ENCODE measurements at regions not wholly inside any gene's neighbourhood (a gene's known extent, or its start where the extent isn't known, plus 50 kb on each side); places are given as distances from the start of the nearest gene placed in this dataset.

- H3K4me3 ChIP-seq (replicated peaks; ENCODE audit: insufficient read depth, low read length) = no peak overlapping the region
- no peak for DNase-seq (ENCODE audit: low read depth in 1 of 2, low spot score in 1 of 2)
- TF ChIP-seq, protein P1, sequence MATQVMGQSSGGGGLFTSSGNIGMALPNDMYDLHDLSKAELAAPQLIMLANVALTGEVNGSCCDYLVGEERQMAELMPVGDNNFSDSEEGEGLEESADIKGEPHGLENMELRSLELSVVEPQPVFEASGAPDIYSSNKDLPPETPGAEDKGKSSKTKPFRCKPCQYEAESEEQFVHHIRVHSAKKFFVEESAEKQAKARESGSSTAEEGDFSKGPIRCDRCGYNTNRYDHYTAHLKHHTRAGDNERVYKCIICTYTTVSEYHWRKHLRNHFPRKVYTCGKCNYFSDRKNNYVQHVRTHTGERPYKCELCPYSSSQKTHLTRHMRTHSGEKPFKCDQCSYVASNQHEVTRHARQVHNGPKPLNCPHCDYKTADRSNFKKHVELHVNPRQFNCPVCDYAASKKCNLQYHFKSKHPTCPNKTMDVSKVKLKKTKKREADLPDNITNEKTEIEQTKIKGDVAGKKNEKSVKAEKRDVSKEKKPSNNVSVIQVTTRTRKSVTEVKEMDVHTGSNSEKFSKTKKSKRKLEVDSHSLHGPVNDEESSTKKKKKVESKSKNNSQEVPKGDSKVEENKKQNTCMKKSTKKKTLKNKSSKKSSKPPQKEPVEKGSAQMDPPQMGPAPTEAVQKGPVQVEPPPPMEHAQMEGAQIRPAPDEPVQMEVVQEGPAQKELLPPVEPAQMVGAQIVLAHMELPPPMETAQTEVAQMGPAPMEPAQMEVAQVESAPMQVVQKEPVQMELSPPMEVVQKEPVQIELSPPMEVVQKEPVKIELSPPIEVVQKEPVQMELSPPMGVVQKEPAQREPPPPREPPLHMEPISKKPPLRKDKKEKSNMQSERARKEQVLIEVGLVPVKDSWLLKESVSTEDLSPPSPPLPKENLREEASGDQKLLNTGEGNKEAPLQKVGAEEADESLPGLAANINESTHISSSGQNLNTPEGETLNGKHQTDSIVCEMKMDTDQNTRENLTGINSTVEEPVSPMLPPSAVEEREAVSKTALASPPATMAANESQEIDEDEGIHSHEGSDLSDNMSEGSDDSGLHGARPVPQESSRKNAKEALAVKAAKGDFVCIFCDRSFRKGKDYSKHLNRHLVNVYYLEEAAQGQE (IDR thresholded peaks at IDR 0.05; ENCODE audit: insufficient replicate concordance, low read depth) = no peak
- TF ChIP-seq SPI1 (IDR thresholded peaks at IDR 0.05; ENCODE audit: borderline replicate concordance, low read depth) (no peak), GABPA (IDR thresholded peaks at IDR 0.05; ENCODE audit: low read depth) (no peak), POLR2AphosphoS5 (IDR thresholded peaks at IDR 0.05; ENCODE audit: low read depth) (no peak), CTCF (IDR thresholded peaks at IDR 0.05; ENCODE audit: insufficient read depth, low read length) (no peak)
- H3K27ac ChIP-seq (replicated peaks) = no peak overlapping the region
- no peaks in the 10 kb centered on the region for H3K27me3 ChIP-seq (ENCODE audit: insufficient read depth, poor library complexity, severe bottlenecking)
Measured at GRCh38 chr6:113169484-113169883, 687.7 kb upstream of the MARCKS start.

DNA sequence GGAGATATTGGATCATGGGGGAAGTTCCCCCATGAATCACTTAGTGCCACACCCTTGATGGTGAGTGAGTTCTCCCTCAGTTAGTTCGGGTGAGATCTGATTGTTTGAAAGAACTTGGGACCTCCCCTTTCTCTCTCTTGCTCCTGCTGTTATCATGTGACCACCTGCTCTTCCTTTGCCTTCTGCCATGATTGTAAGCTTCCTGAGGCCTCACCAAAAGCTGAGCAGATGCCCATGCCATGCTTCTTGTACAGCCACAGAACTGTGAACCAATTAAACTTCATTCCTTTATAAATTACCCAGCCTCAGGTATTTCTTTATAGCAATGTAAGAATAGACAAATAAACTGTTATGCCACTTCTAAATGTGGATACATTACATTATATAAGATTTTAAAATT lies 686.7 kb upstream of the MARCKS start:
- Histone ChIP-seq H3K27me3 (ENCODE audit: insufficient read depth, poor library complexity, severe bottlenecking) (no peaks in the 10 kb centered on the region), H3K4me3 (replicated peaks; ENCODE audit: insufficient read depth, low read length) (no peak overlapping the region), H3K27ac (replicated peaks) (no peak overlapping the region)
- TF ChIP-seq GABPA (IDR thresholded peaks at IDR 0.05; ENCODE audit: low read depth) (no peak), SPI1 (IDR thresholded peaks at IDR 0.05; ENCODE audit: borderline replicate concordance, low read depth) (no peak), CTCF (IDR thresholded peaks at IDR 0.05; ENCODE audit: insufficient read depth, low read length) (no peak), POLR2AphosphoS5 (IDR thresholded peaks at IDR 0.05; ENCODE audit: low read depth) (no peak)
- TF ChIP-seq, protein P1 (IDR thresholded peaks at IDR 0.05; ENCODE audit: insufficient replicate concordance, low read depth) = no peak
- DNase-seq (ENCODE audit: low read depth in 1 of 2, low spot score in 1 of 2) = no peak

DNA sequence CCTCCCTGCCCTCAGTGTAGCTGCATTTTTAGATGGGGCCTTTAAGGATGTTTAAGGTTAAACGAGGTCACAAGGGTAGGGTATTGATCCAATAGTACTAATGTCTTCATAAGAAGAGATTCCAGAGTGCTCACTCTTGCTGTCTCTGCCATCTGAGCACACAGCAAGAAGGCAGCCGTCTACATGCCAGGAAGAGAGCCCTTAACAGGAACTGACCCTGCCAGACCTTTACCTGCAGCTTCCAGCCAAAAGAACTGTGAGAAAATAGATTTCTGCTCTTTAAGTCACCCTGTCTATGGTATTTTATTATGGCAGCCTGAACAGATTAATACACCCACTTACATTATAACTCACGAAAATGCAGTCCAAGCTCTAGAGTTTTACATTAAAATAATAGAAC lies 685.3 kb upstream of the MARCKS start:
- no peak for TF ChIP-seq SPI1 (IDR thresholded peaks at IDR 0.05; ENCODE audit: borderline replicate concordance, low read depth)
- no peak for TF ChIP-seq GABPA (IDR thresholded peaks at IDR 0.05; ENCODE audit: low read depth)
- TF ChIP-seq POLR2AphosphoS5 (IDR thresholded peaks at IDR 0.05; ENCODE audit: low read depth) = no peak
- no peak for TF ChIP-seq CTCF (IDR thresholded peaks at IDR 0.05; ENCODE audit: insufficient read depth, low read length)
- TF ChIP-seq, protein P1 (IDR thresholded peaks at IDR 0.05; ENCODE audit: insufficient replicate concordance, low read depth) = no peak
- no peak overlapping the region for H3K4me3 ChIP-seq (replicated peaks; ENCODE audit: insufficient read depth, low read length)
- H3K27me3 ChIP-seq (ENCODE audit: insufficient read depth, poor library complexity, severe bottlenecking) = no peaks in the 10 kb centered on the region
- DNase-seq (ENCODE audit: low read depth in 1 of 2, low spot score in 1 of 2) = no peak
- H3K27ac ChIP-seq (replicated peaks) = no peak overlapping the region
